ENCODE measurements at regions not wholly inside any gene's neighbourhood (a gene's known extent, or its start where the extent isn't known, plus 50 kb on each side); places are given as distances from the start of the nearest gene placed in this dataset.
A peak's percentile ranks its signal among the peaks of the same experiment; 100 is the strongest.

GRCh38 chr1:88398338-88398737 is 285.7 kb upstream of the PKN2 start:
- no peak overlapping the region for H3K4me3 ChIP-seq (ENCODE audit: low read depth in 1 of 3, low read length in 3 of 3)
- DNase-seq (no peak), FAIRE-seq (no peak)
- peaks cover 0 to 5% of the 10 kb centered on the region in 2 donors for H3K9me3 ChIP-seq (ENCODE audit: control insufficient read depth in 2 of 2, insufficient read depth in 1 of 2, low read depth in 1 of 2, low read length in 1 of 2)
- no peaks in the 10 kb centered on the region for H3K4me1 ChIP-seq (ENCODE audit: control insufficient read depth in 3 of 3, insufficient read depth in 2 of 3, low read depth in 1 of 3, low read length in 2 of 3)
- H3K27me3 ChIP-seq (ENCODE audit: control insufficient read depth in 3 of 3, insufficient read depth in 3 of 3, low read length in 3 of 3): no peaks in the 10 kb centered on the region
- H3K36me3 ChIP-seq (ENCODE audit: control insufficient read depth in 3 of 3, insufficient read depth in 2 of 3, low read depth in 1 of 3, low read length in 3 of 3): no peaks in the 10 kb centered on the region
- no peak overlapping the region for H3K27ac ChIP-seq (ENCODE audit: low read depth in 1 of 3, low read length in 2 of 3)

GRCh38 chr1:88399690-88400089 is 284.4 kb upstream of the PKN2 start:
- no peak for FAIRE-seq
- Histone ChIP-seq H3K27ac (ENCODE audit: low read depth in 1 of 3, low read length in 2 of 3) (no peak overlapping the region), H3K27me3 (ENCODE audit: control insufficient read depth in 3 of 3, insufficient read depth in 3 of 3, low read length in 3 of 3) (no peaks in the 10 kb centered on the region), H3K4me3 (ENCODE audit: low read depth in 1 of 3, low read length in 3 of 3) (no peak overlapping the region), H3K36me3 (ENCODE audit: control insufficient read depth in 3 of 3, insufficient read depth in 2 of 3, low read depth in 1 of 3, low read length in 3 of 3) (no peaks in the 10 kb centered on the region), H3K4me1 (ENCODE audit: control insufficient read depth in 3 of 3, insufficient read depth in 2 of 3, low read depth in 1 of 3, low read length in 2 of 3) (no peaks in the 10 kb centered on the region), H3K9me3 (ENCODE audit: control insufficient read depth in 2 of 2, insufficient read depth in 1 of 2, low read depth in 1 of 2, low read length in 1 of 2) (peaks cover 0 to 5% of the 10 kb centered on the region in 2 donors)
- WGBS, 3 donors: 76 to 97% (median 85%) methylated on average over 1 of the region's 1 CpG
- DNase-seq: no peak

- DNase-seq (no peak), FAIRE-seq (no peak)
- Histone ChIP-seq H3K36me3 (ENCODE audit: control insufficient read depth in 3 of 3, insufficient read depth in 2 of 3, low read depth in 1 of 3, low read length in 3 of 3) (no peaks in the 10 kb centered on the region), H3K4me1 (ENCODE audit: control insufficient read depth in 3 of 3, insufficient read depth in 2 of 3, low read depth in 1 of 3, low read length in 2 of 3) (no peaks in the 10 kb centered on the region), H3K9me3 (ENCODE audit: control insufficient read depth in 2 of 2, insufficient read depth in 1 of 2, low read depth in 1 of 2, low read length in 1 of 2) (peaks cover 0 to 5% of the 10 kb centered on the region in 2 donors), H3K4me3 (ENCODE audit: low read depth in 1 of 3, low read length in 3 of 3) (no peak overlapping the region), H3K27ac (ENCODE audit: low read depth in 1 of 3, low read length in 2 of 3) (no peak overlapping the region), H3K27me3 (ENCODE audit: control insufficient read depth in 3 of 3, insufficient read depth in 3 of 3, low read length in 3 of 3) (no peaks in the 10 kb centered on the region)
- 59 to 70% (median 67%) methylated on average over 1 of the region's 1 CpG for WGBS, 3 donors
These were observed 282.8 kb upstream of the PKN2 start for GRCh38 chr1:88401313-88401712.

GRCh38 chr1:88404582-88404981 is 279.5 kb upstream of the PKN2 start:
- H3K27me3 ChIP-seq (ENCODE audit: control insufficient read depth in 3 of 3, insufficient read depth in 3 of 3, low read length in 3 of 3): no peaks in the 10 kb centered on the region
- no peaks in the 10 kb centered on the region for H3K4me1 ChIP-seq (ENCODE audit: control insufficient read depth in 3 of 3, insufficient read depth in 2 of 3, low read depth in 1 of 3, low read length in 2 of 3)
- H3K4me3 ChIP-seq (ENCODE audit: low read depth in 1 of 3, low read length in 3 of 3): no peak overlapping the region
- no peak overlapping the region for H3K27ac ChIP-seq (ENCODE audit: low read depth in 1 of 3, low read length in 2 of 3)
- WGBS, 3 donors: 92 to 97% (median 92%) methylated on average over 5 of the region's 5 CpGs
- H3K36me3 ChIP-seq (ENCODE audit: control insufficient read depth in 3 of 3, insufficient read depth in 2 of 3, low read depth in 1 of 3, low read length in 3 of 3): no peaks in the 10 kb centered on the region
- no peaks in the 10 kb centered on the region for H3K9me3 ChIP-seq (ENCODE audit: control insufficient read depth in 2 of 2, insufficient read depth in 1 of 2, low read depth in 1 of 2, low read length in 1 of 2)
- DNase-seq (no peak), FAIRE-seq (no peak)

GRCh38 chr1:88407248-88407647 is 276.8 kb upstream of the PKN2 start:
- no peak overlapping the region for H3K27ac ChIP-seq (ENCODE audit: low read depth in 1 of 3, low read length in 2 of 3)
- H3K4me1 ChIP-seq (ENCODE audit: control insufficient read depth in 3 of 3, insufficient read depth in 2 of 3, low read depth in 1 of 3, low read length in 2 of 3): no peaks in the 10 kb centered on the region
- H3K27me3 ChIP-seq (ENCODE audit: control insufficient read depth in 3 of 3, insufficient read depth in 3 of 3, low read length in 3 of 3): no peaks in the 10 kb centered on the region
- FAIRE-seq: no peak
- no peaks in the 10 kb centered on the region for H3K9me3 ChIP-seq (ENCODE audit: control insufficient read depth in 2 of 2, insufficient read depth in 1 of 2, low read depth in 1 of 2, low read length in 1 of 2)
- no peak for DNase-seq
- no peaks in the 10 kb centered on the region for H3K36me3 ChIP-seq (ENCODE audit: control insufficient read depth in 3 of 3, insufficient read depth in 2 of 3, low read depth in 1 of 3, low read length in 3 of 3)
- no peak overlapping the region for H3K4me3 ChIP-seq (ENCODE audit: low read depth in 1 of 3, low read length in 3 of 3)
- WGBS, 3 donors: 92 to 95% (median 93%) methylated on average over 3 of the region's 3 CpGs

- WGBS, 3 donors: 98 to 100% (median 100%) methylated on average over 1 of the region's 1 CpG
- H3K27me3 ChIP-seq (ENCODE audit: control insufficient read depth in 3 of 3, insufficient read depth in 3 of 3, low read length in 3 of 3): no peaks in the 10 kb centered on the region
These were observed 262.1 kb upstream of the PKN2 start for GRCh38 chr1:88421997-88422396.

GRCh38 chr1:88433556-88433955 is 250.5 kb upstream of the PKN2 start:
- Histone ChIP-seq H3K4me3 (ENCODE audit: low read depth in 1 of 3, low read length in 3 of 3) (no peak overlapping the region), H3K4me1 (ENCODE audit: control insufficient read depth in 3 of 3, insufficient read depth in 2 of 3, low read depth in 1 of 3, low read length in 2 of 3) (no peaks in the 10 kb centered on the region), H3K27me3 (ENCODE audit: control insufficient read depth in 3 of 3, insufficient read depth in 3 of 3, low read length in 3 of 3) (no peaks in the 10 kb centered on the region), H3K27ac (ENCODE audit: low read depth in 1 of 3, low read length in 2 of 3) (no peak overlapping the region), H3K36me3 (ENCODE audit: control insufficient read depth in 3 of 3, insufficient read depth in 2 of 3, low read depth in 1 of 3, low read length in 3 of 3) (no peaks in the 10 kb centered on the region), H3K9me3 (ENCODE audit: control insufficient read depth in 2 of 2, insufficient read depth in 1 of 2, low read depth in 1 of 2, low read length in 1 of 2) (peaks cover 0 to 21% of the 10 kb centered on the region in 2 donors)
- FAIRE-seq (no peak), DNase-seq (no peak)
- WGBS, 3 donors: 93 to 98% (median 96%) methylated on average over 1 of the region's 1 CpG

More at GRCh38 chr1:88421997-88422396, 262.1 kb upstream of the PKN2 start:
- H3K4me3 ChIP-seq (ENCODE audit: low read depth in 1 of 3, low read length in 3 of 3): no peak overlapping the region
- no peak overlapping the region for H3K27ac ChIP-seq (ENCODE audit: low read depth in 1 of 3, low read length in 2 of 3)
- H3K9me3 ChIP-seq (ENCODE audit: control insufficient read depth in 2 of 2, insufficient read depth in 1 of 2, low read depth in 1 of 2, low read length in 1 of 2): peaks cover 0 to 32% of the 10 kb centered on the region in 2 donors
- FAIRE-seq (no peak), DNase-seq (no peak)
- H3K36me3 ChIP-seq (ENCODE audit: control insufficient read depth in 3 of 3, insufficient read depth in 2 of 3, low read depth in 1 of 3, low read length in 3 of 3): no peaks in the 10 kb centered on the region
- no peaks in the 10 kb centered on the region for H3K4me1 ChIP-seq (ENCODE audit: control insufficient read depth in 3 of 3, insufficient read depth in 2 of 3, low read depth in 1 of 3, low read length in 2 of 3)

- Histone ChIP-seq H3K9me3 (ENCODE audit: control insufficient read depth in 2 of 2, insufficient read depth in 1 of 2, low read depth in 1 of 2, low read length in 1 of 2) (peaks cover 0 to 21% of the 10 kb centered on the region in 2 donors), H3K4me1 (ENCODE audit: control insufficient read depth in 3 of 3, insufficient read depth in 2 of 3, low read depth in 1 of 3, low read length in 2 of 3) (no peaks in the 10 kb centered on the region), H3K27ac (ENCODE audit: low read depth in 1 of 3, low read length in 2 of 3) (no peak overlapping the region), H3K36me3 (ENCODE audit: control insufficient read depth in 3 of 3, insufficient read depth in 2 of 3, low read depth in 1 of 3, low read length in 3 of 3) (no peaks in the 10 kb centered on the region), H3K27me3 (ENCODE audit: control insufficient read depth in 3 of 3, insufficient read depth in 3 of 3, low read length in 3 of 3) (no peaks in the 10 kb centered on the region), H3K4me3 (ENCODE audit: low read depth in 1 of 3, low read length in 3 of 3) (no peak overlapping the region)
- FAIRE-seq: peak; percentile 88
- peak; percentile 19 to 58 for DNase-seq
These were observed 249.2 kb upstream of the PKN2 start for GRCh38 chr1:88434836-88435235.

- Histone ChIP-seq H3K9me3 (ENCODE audit: control insufficient read depth in 2 of 2, insufficient read depth in 1 of 2, low read depth in 1 of 2, low read length in 1 of 2) (no peaks in the 10 kb centered on the region), H3K27me3 (ENCODE audit: control insufficient read depth in 3 of 3, insufficient read depth in 3 of 3, low read length in 3 of 3) (no peaks in the 10 kb centered on the region), H3K27ac (ENCODE audit: low read depth in 1 of 3, low read length in 2 of 3) (no peak overlapping the region), H3K4me1 (ENCODE audit: control insufficient read depth in 3 of 3, insufficient read depth in 2 of 3, low read depth in 1 of 3, low read length in 2 of 3) (no peaks in the 10 kb centered on the region), H3K36me3 (ENCODE audit: control insufficient read depth in 3 of 3, insufficient read depth in 2 of 3, low read depth in 1 of 3, low read length in 3 of 3) (no peaks in the 10 kb centered on the region), H3K4me3 (ENCODE audit: low read depth in 1 of 3, low read length in 3 of 3) (no peak overlapping the region)
- FAIRE-seq: no peak
- no peak for DNase-seq
- 85 to 95% (median 91%) methylated on average over 2 of the region's 2 CpGs for WGBS, 3 donors
These were observed 243.1 kb upstream of the PKN2 start for GRCh38 chr1:88441022-88441421.

Data from small intestine (tissue), 7 donors.